Aorta (tissue), 5 donors: ENCODE measurements at regions not wholly inside any gene's neighbourhood (a gene's known extent, or its start where the extent isn't known, plus 50 kb on each side); places are given as distances from the start of the nearest gene placed in this dataset.

ENCODE experiments used
- ATAC-seq: fragments of 200-7000 bp; cut with Tn5 transposase; one replicate; pipeline ENCODE4 v1.9.1; 2022; ENCODE audit warnings: moderate library complexity; ENCODE audit not compliant: low FRiP score
- DNase-seq, 2 donors: peaks; one replicate each; pipeline ENCODE4 v3.0.0-alpha.2; 2020
- H3K27ac ChIP-seq, 2 donors: one replicate each; pipeline ENCODE4 v1.5.1; 2013; ENCODE audit warnings: low read length in 2 of 2, mild to moderate bottlenecking in 2 of 2, moderate library complexity in 2 of 2, control low read depth in 1 of 2, inconsistent platforms in 1 of 2, low read depth in 1 of 2
- H3K27me3 ChIP-seq, 2 donors: one replicate each; pipeline ENCODE4 v1.6.1; 2013; ENCODE audit warnings: control low read depth in 1 of 2, low read length in 1 of 2, mild to moderate bottlenecking in 1 of 2, moderate library complexity in 1 of 2; ENCODE audit not compliant: insufficient read depth in 2 of 2, control insufficient read depth in 1 of 2
- H3K36me3 ChIP-seq, 2 donors: one replicate each; pipeline ENCODE4 v1.6.1; 2013; ENCODE audit warnings: control low read depth in 1 of 2, low read length in 1 of 2, mild to moderate bottlenecking in 1 of 2; ENCODE audit not compliant: insufficient read depth in 2 of 2, control insufficient read depth in 1 of 2
- H3K4me1 ChIP-seq, 2 donors: one replicate each; pipeline ENCODE4 v1.6.1; 2013; ENCODE audit warnings: low read length in 2 of 2, control low read depth in 1 of 2, mild to moderate bottlenecking in 1 of 2, moderate library complexity in 1 of 2; ENCODE audit not compliant: insufficient read depth in 2 of 2, control insufficient read depth in 1 of 2
- H3K4me3 ChIP-seq, 2 donors: one replicate each; pipeline ENCODE4 v1.5.1; 2013; ENCODE audit warnings: low read length in 2 of 2, control low read depth in 1 of 2, mild to moderate bottlenecking in 1 of 2
- H3K9me3 ChIP-seq: one replicate; pipeline ENCODE4 v1.6.1; 2013; ENCODE audit warnings: mild to moderate bottlenecking, low read length; ENCODE audit not compliant: control insufficient read depth
- WGBS, 2 donors: extraction: QIAGEN DNeasy Blood & Tissue Kit; methylation state at CpG; one replicate each; pipeline ENCODE4 v1.1.7; 2013; 5-methylcytosine and 5-hydroxymethylcytosine counted together
- intact Hi-C, 2 donors: fragments of 100-400 bp; cut with DNase I; formaldehyde crosslinking; loops; one replicate each; pipeline versions ENCODE4 v1.14.2 to v1.15.0; 2022
- donor health status: healthy with polysubstance abuse.
- donor health status: Bipolar disorder and iron deficiency.
- donor health status: DM: no; HTN: no; CAD: no.
- donor health status: DM: no; HTN: no; CAD: no.
- donor health status: DM: yes; HTN: yes; CAD: no.

GRCh38 chr4:129437347-129437746 lies 341.4 kb downstream of the C4orf33 start:
- Histone ChIP-seq H3K27me3 (no peaks in the 10 kb centered on the region), H3K4me3 (no peak overlapping the region), H3K36me3 (no peaks in the 10 kb centered on the region), H3K9me3 (no peaks in the 10 kb centered on the region), H3K4me1 (no peaks in the 10 kb centered on the region), H3K27ac (no peak overlapping the region)
- no peak for DNase-seq
- ATAC-seq, result no peak
- intact Hi-C loops, result no loop called here
- 90 to 91% methylated on average over 4 of the region's 4 CpGs for WGBS, 2 donors

DNA sequence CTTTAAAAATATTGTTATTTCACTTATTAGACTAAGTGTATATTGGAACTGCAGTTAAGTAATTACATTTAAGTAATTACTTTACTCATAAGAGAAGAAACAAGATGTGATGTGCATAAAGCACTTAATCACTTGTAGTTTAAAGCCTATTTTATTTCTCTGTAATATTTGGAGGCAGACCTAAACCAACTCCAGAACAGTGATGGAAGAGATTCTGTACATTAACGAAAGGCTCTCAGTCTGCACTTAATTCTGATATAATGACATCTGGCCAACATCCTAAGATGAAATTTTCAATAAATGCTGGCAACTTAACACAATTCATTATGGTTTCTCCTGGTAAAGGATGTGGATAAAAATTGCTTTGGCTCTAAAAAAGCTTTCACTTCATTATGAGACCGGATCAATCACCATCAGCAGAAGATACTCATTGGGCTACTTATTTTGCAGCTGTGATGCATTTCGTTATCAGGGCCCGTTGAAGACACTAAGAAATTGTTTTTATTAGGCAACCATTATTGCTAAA lies 342.6 kb downstream of the C4orf33 start:
- no peaks in the 10 kb centered on the region for H3K9me3 ChIP-seq
- WGBS, 2 donors, result 76 to 83% methylated on average over 4 of the region's 4 CpGs
- no peak overlapping the region for H3K4me3 ChIP-seq
- intact Hi-C loops, result no loop called here
- ATAC-seq (no peak), DNase-seq (no peak)
- no peaks in the 10 kb centered on the region for H3K36me3 ChIP-seq
- no peaks in the 10 kb centered on the region for H3K27me3 ChIP-seq
- no peaks in the 10 kb centered on the region for H3K4me1 ChIP-seq
- H3K27ac ChIP-seq, result no peak overlapping the region

GRCh38 chr4:129446074-129446473 lies 350.1 kb downstream of the C4orf33 start:
- no peaks in the 10 kb centered on the region for H3K9me3 ChIP-seq
- no peak for DNase-seq
- intact Hi-C loops, result no loop called here
- ATAC-seq, result no peak
- H3K4me1 ChIP-seq, result no peaks in the 10 kb centered on the region
- H3K4me3 ChIP-seq, result no peak overlapping the region
- H3K27ac ChIP-seq, result no peak overlapping the region
- 55 to 73% methylated on average over 1 of the region's 1 CpG for WGBS, 2 donors
- no peaks in the 10 kb centered on the region for H3K27me3 ChIP-seq
- no peaks in the 10 kb centered on the region for H3K36me3 ChIP-seq

- H3K36me3 ChIP-seq, result no peaks in the 10 kb centered on the region
- ATAC-seq, result no peak
Observed at GRCh38 chr4:129453524-129454200, 357.7 kb downstream of the C4orf33 start.

DNA sequence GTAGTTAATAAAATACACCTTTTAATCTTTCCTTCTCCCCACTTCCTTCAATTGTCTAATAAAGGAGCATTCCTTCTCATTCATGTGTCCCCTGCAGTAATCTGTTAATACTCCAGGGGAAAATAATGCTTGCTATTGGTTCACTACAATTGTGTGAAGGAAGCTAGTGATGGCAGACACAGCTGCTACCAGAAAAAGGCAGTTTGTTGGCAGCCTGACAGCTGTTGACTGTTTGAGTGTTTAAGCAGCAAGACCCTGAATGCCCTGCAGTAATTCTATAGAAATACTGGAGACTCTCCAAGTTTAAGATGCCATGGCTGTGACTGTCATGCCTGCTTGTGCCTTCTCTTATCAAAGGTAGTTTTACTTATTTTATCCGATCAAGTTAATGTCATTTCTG lies 359.5 kb downstream of the C4orf33 start:
- Histone ChIP-seq H3K9me3 (no peaks in the 10 kb centered on the region), H3K27ac (no peak overlapping the region), H3K4me3 (no peak overlapping the region), H3K36me3 (no peaks in the 10 kb centered on the region), H3K4me1 (no peaks in the 10 kb centered on the region), H3K27me3 (peaks cover 0 to 2% of the 10 kb centered on the region in 2 donors)
- 79 to 87% methylated on average over 1 of the region's 1 CpG for whole genome bisulfite sequencing, 2 donors
- ATAC-seq (no peak), DNase-seq (no peak)
- intact Hi-C loops, result no loop called here

More at GRCh38 chr4:129453524-129454200, 357.7 kb downstream of the C4orf33 start:
- Histone ChIP-seq H3K9me3 (no peaks in the 10 kb centered on the region), H3K27ac (no peak overlapping the region), H3K27me3 (peaks cover 0 to 2% of the 10 kb centered on the region in 2 donors), H3K4me3 (no peak overlapping the region), H3K4me1 (no peaks in the 10 kb centered on the region)
- 59 to 74% methylated on average over 4 of the region's 4 CpGs for WGBS, 2 donors
- no peak for DNase-seq
- intact Hi-C loops, result no loop called here

DNA sequence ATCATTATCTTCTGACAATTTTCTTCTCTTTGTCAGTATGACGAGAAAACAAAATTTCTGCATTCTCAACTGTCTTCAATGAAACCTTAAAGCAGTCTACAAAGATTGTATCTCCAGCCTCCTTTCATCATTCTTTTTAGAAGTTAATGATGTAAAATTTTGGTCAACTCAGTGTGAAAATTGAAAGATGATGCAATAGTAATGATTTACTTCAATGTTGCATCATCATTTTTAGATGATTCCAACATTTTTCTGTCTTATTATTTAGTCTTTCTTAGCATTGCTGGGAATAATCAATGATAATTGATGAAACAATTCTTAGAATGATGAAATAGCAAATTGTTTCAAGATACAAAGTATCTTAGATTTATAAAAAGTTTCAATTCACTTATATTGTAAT lies 372.7 kb downstream of the C4orf33 start:
- H3K27ac ChIP-seq, result no peak overlapping the region
- no peak overlapping the region for H3K4me3 ChIP-seq
- H3K4me1 ChIP-seq, result no peaks in the 10 kb centered on the region
- no peak for DNase-seq
- H3K36me3 ChIP-seq, result no peaks in the 10 kb centered on the region
- H3K9me3 ChIP-seq, result no peaks in the 10 kb centered on the region
- ATAC-seq, result no peak
- intact Hi-C loops, result no loop called here
- H3K27me3 ChIP-seq, result no peaks in the 10 kb centered on the region
- 90 to 100% methylated on average over 1 of the region's 1 CpG for WGBS, 2 donors

DNA sequence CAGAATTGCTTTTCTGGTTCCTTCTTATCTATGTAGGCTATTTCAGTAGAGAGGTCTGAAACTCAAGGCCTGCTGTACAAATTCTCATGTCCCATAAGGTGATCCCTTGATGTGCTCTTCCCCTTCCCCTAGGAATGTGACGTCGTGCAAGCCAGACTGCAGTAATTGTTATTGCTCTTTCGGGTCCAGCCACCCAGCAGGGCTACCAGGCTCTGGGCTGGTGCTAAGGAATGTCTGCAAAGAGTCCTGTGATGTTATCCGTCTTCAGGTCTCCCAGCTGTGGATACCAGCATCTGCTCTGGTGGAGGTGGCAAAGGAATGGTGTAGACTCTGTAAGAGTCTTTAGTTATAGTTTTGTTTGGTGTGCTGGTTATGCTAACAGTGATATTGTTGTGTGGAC lies 378.7 kb downstream of the C4orf33 start:
- intact Hi-C loops, result no loop called here
- Histone ChIP-seq H3K9me3 (peaks cover 2% of the 10 kb centered on the region), H3K27ac (no peak overlapping the region), H3K36me3 (no peaks in the 10 kb centered on the region), H3K4me1 (no peaks in the 10 kb centered on the region), H3K4me3 (no peak overlapping the region), H3K27me3 (no peaks in the 10 kb centered on the region)
- no peak for DNase-seq
- ATAC-seq, result no peak
- WGBS, 2 donors, result 63 to 71% methylated on average over 4 of the region's 4 CpGs

DNA sequence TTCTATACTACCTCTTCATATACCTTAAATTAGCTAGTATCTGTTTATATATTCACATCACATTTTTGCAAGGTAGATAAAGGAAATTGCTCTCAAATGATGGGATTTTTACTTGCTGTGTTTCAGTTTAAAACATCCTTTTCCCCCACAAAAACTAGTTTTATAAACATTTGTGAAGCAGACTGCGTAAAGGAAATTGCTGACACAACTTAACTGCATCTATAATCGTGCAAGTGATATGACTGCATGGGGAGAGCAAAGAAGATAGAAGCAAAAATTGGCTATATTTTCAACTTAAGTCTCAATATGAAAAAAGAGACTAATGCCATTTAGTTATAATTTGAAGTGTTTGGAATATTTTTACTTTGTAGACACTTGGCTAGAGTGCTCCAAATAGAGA lies 385.2 kb downstream of the C4orf33 start:
- DNase-seq, result no peak
- Histone ChIP-seq H3K27me3 (no peaks in the 10 kb centered on the region), H3K4me3 (no peak overlapping the region), H3K36me3 (no peaks in the 10 kb centered on the region), H3K9me3 (no peaks in the 10 kb centered on the region), H3K4me1 (no peaks in the 10 kb centered on the region), H3K27ac (no peak overlapping the region)
- ATAC-seq, result no peak
- intact Hi-C loops, result no loop called here
- WGBS, 2 donors, result 64 to 69% methylated on average over 2 of the region's 2 CpGs

DNA sequence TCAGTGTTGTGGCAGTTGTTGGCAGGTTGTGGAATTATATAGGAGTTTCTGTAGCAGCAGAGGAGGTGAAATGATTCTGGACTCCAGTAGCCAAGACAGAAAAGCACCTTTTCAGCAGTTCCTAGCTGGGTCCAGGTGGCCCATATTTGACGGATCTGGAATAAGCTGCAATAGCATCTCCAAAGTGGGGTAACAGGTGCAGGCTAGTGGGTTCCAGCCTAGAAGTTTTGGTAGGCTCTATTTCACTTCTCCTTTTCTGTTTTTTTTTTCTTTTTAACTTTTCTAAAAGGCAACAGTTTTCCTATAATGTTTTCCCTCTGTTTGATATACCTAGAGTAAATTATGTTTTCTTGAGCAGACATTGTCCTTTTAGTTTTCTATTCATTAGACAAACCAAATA lies 392.5 kb downstream of the C4orf33 start:
- ATAC-seq (no peak), DNase-seq (no peak)
- H3K4me1 ChIP-seq, result no peaks in the 10 kb centered on the region
- no peak overlapping the region for H3K27ac ChIP-seq
- H3K27me3 ChIP-seq, result no peaks in the 10 kb centered on the region
- intact Hi-C loops, result no loop called here
- H3K36me3 ChIP-seq, result no peaks in the 10 kb centered on the region
- H3K9me3 ChIP-seq, result no peaks in the 10 kb centered on the region
- WGBS, 2 donors, result 89 to 92% methylated on average over 1 of the region's 1 CpG
- no peak overlapping the region for H3K4me3 ChIP-seq
